WTC11 (cell line): ENCODE measurements at regions not wholly inside any gene's neighbourhood (a gene's known extent, or its start where the extent isn't known, plus 50 kb on each side); places are given as distances from the start of the nearest gene placed in this dataset.
"Not testable (repeated sequence)": the region's sequence is repeated elsewhere in the genome, so short reads cannot be mapped to it uniquely, and the experiment has no call there.

Source experiments
- ATF3 ChIP-seq: sonication (generic); formaldehyde crosslinking; conservative IDR thresholded peaks from 2 replicates; pipeline ENCODE4 v1.8.1; 2022; ENCODE audit warnings: mild to moderate bottlenecking, missing genetic modification reagents
- CTCF ChIP-seq: fragments of 200-600 bp; IDR thresholded peaks from 2 replicates; pipeline ENCODE4 v1.8.0; 2022; ENCODE audit warnings: antibody characterized with exemption
- ETV6 ChIP-seq: sonication (generic); formaldehyde crosslinking; IDR thresholded peaks from 2 replicates; pipeline ENCODE4 v1.8.1; 2022; ENCODE audit warnings: mild to moderate bottlenecking, missing genetic modification reagents
- FOXP1 ChIP-seq: sonication (generic); formaldehyde crosslinking; IDR thresholded peaks from 2 replicates; pipeline ENCODE4 v1.8.0; 2022; ENCODE audit warnings: missing genetic modification reagents, mild to moderate bottlenecking, moderate library complexity, borderline replicate concordance
- KAT7 ChIP-seq: sonication (generic); formaldehyde crosslinking; IDR thresholded peaks from 2 replicates; pipeline ENCODE4 v1.8.1; 2023; ENCODE audit warnings: missing genetic modification reagents, mild to moderate bottlenecking, borderline replicate concordance
- SP1 ChIP-seq: sonication (generic); formaldehyde crosslinking; conservative IDR thresholded peaks from 2 replicates; pipeline ENCODE4 v1.8.1; 2022; ENCODE audit warnings: missing genetic modification reagents
- ZBTB43 ChIP-seq: sonication (generic); formaldehyde crosslinking; IDR thresholded peaks from 2 replicates; pipeline ENCODE4 v1.8.1; 2023; ENCODE audit warnings: mild to moderate bottlenecking, missing genetic modification reagents
- ZNF416 ChIP-seq: fragments of 250-450 bp; sonication (Bioruptor Pico); IDR thresholded peaks from 2 replicates; pipeline ENCODE4 v1.9.0; 2021; ENCODE audit warnings: mild to moderate bottlenecking, inconsistent platforms

GRCh38 chr14:106348873-106349540, 822.6 kb downstream of the TMEM121 start:
- not testable (repeated sequence) for TF ChIP-seq SP1 (CRISPR knock-in tag); ETV6 (CRISPR knock-in tag); CTCF; KAT7 (CRISPR knock-in tag); ZNF416 (CRISPR knock-in tag); ZBTB43 (CRISPR knock-in tag); FOXP1 (CRISPR knock-in tag); ATF3 (CRISPR knock-in tag)
